GM21390 (cell line): ENCODE measurements at regions not wholly inside any gene's neighbourhood (a gene's known extent, or its start where the extent isn't known, plus 50 kb on each side); places are given as distances from the start of the nearest gene placed in this dataset.

Source experiments
- ATAC-seq: cut with Tn5 transposase; IDR thresholded peaks from one replicate; pipeline ENCODE4 v1.9.1; 2021; ENCODE audit not compliant: unreplicated experiment

- ATAC-seq, result no peak
Observed at GRCh38 chr6:126285871-126286365, 54.0 kb upstream of the CENPW start.
